ENCODE measurements at regions not wholly inside any gene's neighbourhood (a gene's known extent, or its start where the extent isn't known, plus 50 kb on each side); places are given as distances from the start of the nearest gene placed in this dataset.

DNA sequence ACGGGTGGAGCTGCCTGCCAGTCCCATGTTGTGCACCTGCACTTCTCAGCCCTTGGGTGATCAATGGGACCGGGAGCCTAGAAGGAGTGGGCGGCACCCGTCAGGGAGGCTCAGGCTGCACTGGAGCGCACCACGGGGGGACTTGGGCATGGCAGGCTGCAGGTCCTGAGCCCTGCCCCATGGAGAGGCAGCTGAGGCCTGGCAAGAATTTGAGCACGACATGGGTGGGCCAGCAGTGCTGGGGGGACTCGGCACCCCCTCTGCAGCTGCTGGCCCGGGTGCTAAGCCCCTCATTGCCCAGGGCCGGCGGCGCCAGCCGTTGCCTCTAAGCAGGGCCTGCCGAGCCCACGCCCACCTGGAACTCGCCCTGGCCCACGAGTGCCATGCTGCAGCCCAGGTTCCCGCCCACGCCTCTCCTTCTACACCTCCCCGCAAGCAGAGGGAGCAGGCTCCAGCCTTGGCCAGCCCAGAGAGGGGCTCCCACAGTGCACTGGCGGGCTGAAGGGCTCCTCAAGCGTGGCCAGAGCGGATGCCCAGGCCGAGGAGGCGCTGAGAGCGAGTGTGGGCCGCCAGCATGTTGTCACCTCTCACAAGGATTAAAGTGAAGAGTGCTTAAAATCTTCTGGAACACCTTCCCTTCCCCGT is 372.0 kb downstream of the ETS1 start:
- TF ChIP-seq, protein P1, sequence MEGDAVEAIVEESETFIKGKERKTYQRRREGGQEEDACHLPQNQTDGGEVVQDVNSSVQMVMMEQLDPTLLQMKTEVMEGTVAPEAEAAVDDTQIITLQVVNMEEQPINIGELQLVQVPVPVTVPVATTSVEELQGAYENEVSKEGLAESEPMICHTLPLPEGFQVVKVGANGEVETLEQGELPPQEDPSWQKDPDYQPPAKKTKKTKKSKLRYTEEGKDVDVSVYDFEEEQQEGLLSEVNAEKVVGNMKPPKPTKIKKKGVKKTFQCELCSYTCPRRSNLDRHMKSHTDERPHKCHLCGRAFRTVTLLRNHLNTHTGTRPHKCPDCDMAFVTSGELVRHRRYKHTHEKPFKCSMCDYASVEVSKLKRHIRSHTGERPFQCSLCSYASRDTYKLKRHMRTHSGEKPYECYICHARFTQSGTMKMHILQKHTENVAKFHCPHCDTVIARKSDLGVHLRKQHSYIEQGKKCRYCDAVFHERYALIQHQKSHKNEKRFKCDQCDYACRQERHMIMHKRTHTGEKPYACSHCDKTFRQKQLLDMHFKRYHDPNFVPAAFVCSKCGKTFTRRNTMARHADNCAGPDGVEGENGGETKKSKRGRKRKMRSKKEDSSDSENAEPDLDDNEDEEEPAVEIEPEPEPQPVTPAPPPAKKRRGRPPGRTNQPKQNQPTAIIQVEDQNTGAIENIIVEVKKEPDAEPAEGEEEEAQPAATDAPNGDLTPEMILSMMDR (IDR thresholded peaks at IDR 0.05; ENCODE audit: partially characterized antibody, unreplicated experiment), result no peak
- Mint-ChIP-seq H3K36me3 (ENCODE audit: unreplicated experiment) (no peaks in the 10 kb centered on the region), H3K27ac (ENCODE audit: unreplicated experiment) (no peak overlapping the region), H3K9me3 (ENCODE audit: unreplicated experiment) (no peaks in the 10 kb centered on the region), H3K4me1 (ENCODE audit: low read depth, unreplicated experiment) (no peaks in the 10 kb centered on the region), H3K4me3 (ENCODE audit: unreplicated experiment) (no peak overlapping the region), H3K27me3 (ENCODE audit: unreplicated experiment) (peaks cover 2% of the 10 kb centered on the region)
- DNase-seq, result no peak

DNA sequence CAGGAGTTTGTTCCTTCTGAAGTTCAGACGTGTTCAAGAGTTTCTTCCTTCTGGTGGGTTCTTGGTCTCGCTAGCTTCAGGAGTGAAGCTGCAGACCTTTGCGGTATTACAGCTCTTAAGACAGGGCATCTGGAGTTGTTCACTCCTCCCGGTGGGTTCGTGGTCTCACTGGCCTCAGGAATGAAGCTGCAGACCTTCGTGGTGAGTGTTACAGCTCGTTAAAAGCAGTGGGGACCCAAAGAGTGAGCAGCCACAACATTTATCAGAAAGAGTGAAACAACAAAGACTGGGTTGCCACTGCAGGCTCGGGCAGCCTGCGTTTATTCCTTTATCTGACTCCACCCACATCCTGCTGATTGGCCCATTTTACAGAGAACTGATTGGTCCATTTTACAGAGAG is 373.1 kb downstream of the ETS1 start:
- no peak overlapping the region for H3K4me3 Mint-ChIP-seq (ENCODE audit: unreplicated experiment)
- TF ChIP-seq, protein P1 (IDR thresholded peaks at IDR 0.05; ENCODE audit: partially characterized antibody, unreplicated experiment), result no peak
- no peaks in the 10 kb centered on the region for H3K9me3 Mint-ChIP-seq (ENCODE audit: unreplicated experiment)
- no peak overlapping the region for H3K27ac Mint-ChIP-seq (ENCODE audit: unreplicated experiment)
- no peaks in the 10 kb centered on the region for H3K36me3 Mint-ChIP-seq (ENCODE audit: unreplicated experiment)
- H3K27me3 Mint-ChIP-seq (ENCODE audit: unreplicated experiment), result peaks cover 2% of the 10 kb centered on the region
- no peaks in the 10 kb centered on the region for H3K4me1 Mint-ChIP-seq (ENCODE audit: low read depth, unreplicated experiment)
- DNase-seq, result no peak

DNA sequence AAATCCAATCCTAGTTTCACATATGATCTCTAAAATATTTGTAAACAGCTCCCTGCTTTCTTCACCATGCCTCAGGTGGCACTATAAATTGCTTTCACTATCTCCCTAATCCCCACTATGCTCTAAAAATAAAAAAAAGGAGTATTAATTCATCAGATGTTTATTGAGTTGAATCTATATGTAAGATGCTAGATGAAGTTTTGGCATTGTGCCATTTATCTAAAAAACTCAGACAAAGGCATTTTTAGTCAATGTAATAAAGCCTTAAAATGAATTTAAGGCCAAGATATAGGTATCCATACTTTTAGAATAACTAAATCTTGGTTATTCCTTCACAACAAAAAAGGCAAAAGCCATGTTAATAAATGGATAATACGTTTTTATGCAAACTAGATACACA is 373.9 kb downstream of the ETS1 start:
- TF ChIP-seq, protein P1 (IDR thresholded peaks at IDR 0.05; ENCODE audit: partially characterized antibody, unreplicated experiment), result no peak
- Mint-ChIP-seq H3K36me3 (ENCODE audit: unreplicated experiment) (no peaks in the 10 kb centered on the region), H3K9me3 (ENCODE audit: unreplicated experiment) (no peaks in the 10 kb centered on the region), H3K4me1 (ENCODE audit: low read depth, unreplicated experiment) (no peaks in the 10 kb centered on the region), H3K27ac (ENCODE audit: unreplicated experiment) (no peak overlapping the region), H3K4me3 (ENCODE audit: unreplicated experiment) (no peak overlapping the region), H3K27me3 (ENCODE audit: unreplicated experiment) (peaks cover 2% of the 10 kb centered on the region)
- DNase-seq, result no peak

DNA sequence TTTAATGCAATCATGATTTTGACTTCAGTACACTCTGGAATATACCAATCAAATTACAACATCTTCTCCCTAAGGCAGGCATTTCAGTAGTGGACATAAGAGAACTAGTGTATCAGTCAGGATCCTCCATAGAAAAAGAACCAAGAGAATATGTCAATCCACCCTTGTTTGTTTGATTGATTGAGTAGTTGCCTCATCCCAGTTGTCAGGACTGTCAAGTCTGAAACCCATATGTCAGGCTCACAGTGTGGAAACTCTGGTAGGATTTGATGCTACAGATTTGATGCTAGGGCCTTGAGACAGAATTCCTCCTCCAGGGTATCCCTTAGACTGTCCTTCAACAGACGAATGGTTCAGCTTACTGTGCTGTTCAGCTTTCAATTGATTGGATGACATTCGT is 375.0 kb downstream of the ETS1 start:
- TF ChIP-seq, protein P1 (IDR thresholded peaks at IDR 0.05; ENCODE audit: partially characterized antibody, unreplicated experiment), result no peak
- Mint-ChIP-seq H3K4me3 (ENCODE audit: unreplicated experiment) (no peak overlapping the region), H3K36me3 (ENCODE audit: unreplicated experiment) (no peaks in the 10 kb centered on the region), H3K9me3 (ENCODE audit: unreplicated experiment) (no peaks in the 10 kb centered on the region), H3K27ac (ENCODE audit: unreplicated experiment) (no peak overlapping the region), H3K27me3 (ENCODE audit: unreplicated experiment) (peaks cover 2% of the 10 kb centered on the region), H3K4me1 (ENCODE audit: low read depth, unreplicated experiment) (no peaks in the 10 kb centered on the region)
- no peak for DNase-seq

DNA sequence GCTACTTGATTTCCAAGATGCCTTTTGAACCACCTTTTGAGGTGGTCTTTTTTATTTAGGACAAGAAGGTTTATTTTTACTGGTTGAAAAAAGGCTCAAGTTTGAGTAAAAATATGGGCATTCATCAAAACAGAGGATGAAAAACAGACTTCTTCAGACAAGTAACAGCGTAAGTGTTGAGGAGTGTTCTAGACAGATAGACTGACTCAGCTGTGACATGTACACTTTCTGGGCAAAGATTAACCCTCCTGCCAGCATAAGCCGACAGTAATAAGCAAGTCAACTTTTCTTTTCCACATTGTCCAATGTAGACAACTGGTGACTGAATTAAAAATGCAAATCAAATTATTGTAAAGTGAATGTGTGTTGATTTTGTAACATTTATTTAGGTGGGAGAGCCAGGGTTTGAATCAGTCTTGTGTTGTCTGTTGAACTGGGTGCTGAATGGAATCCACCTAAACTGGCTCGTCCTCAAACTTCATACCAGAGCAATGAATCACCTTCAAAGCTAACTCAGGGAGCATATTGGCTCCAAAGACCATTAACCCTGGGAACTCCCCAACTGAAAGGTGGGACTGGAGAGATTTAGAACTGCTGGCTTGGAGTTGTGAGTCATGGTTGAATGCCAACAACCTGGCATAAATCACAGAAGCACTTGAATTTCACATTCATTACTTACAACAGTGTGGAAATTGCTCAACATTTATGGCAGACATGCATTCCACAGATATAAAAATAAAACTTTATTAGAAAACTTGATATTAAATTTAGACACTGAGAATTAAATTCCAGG is 377.0 kb downstream of the ETS1 start:
- Mint-ChIP-seq H3K4me3 (ENCODE audit: unreplicated experiment) (no peak overlapping the region), H3K27ac (ENCODE audit: unreplicated experiment) (no peak overlapping the region), H3K27me3 (ENCODE audit: unreplicated experiment) (peaks cover 2% of the 10 kb centered on the region), H3K9me3 (ENCODE audit: unreplicated experiment) (no peaks in the 10 kb centered on the region), H3K4me1 (ENCODE audit: low read depth, unreplicated experiment) (no peaks in the 10 kb centered on the region), H3K36me3 (ENCODE audit: unreplicated experiment) (no peaks in the 10 kb centered on the region)
- TF ChIP-seq, protein P1 (IDR thresholded peaks at IDR 0.05; ENCODE audit: partially characterized antibody, unreplicated experiment), result no peak
- no peak for DNase-seq
